ENCODE measurements at regions not wholly inside any gene's neighbourhood (a gene's known extent, or its start where the extent isn't known, plus 50 kb on each side); places are given as distances from the start of the nearest gene placed in this dataset.

- TF ChIP-seq CTCF (IDR thresholded peaks at IDR 0.05), result no peak
- no peak for TF ChIP-seq POLR2AphosphoS5 (IDR thresholded peaks at IDR 0.05)
- TF ChIP-seq POLR2A (IDR thresholded peaks at IDR 0.05), result no peak
- TF ChIP-seq EP300 (IDR thresholded peaks at IDR 0.05), result no peak
Observed at GRCh38 chr18:61975526-61976326, 82.9 kb upstream of the RNF152 start.
